Heart left ventricle (tissue), 13 donors: ENCODE measurements at regions not wholly inside any gene's neighbourhood (a gene's known extent, or its start where the extent isn't known, plus 50 kb on each side); places are given as distances from the start of the nearest gene placed in this dataset.

ENCODE experiments used
- POLR2A ChIP-seq, 2 donors: fragments of 450-650 bp; IDR thresholded peaks; one replicate each; pipeline ENCODE4 v1.6.1; 2017; ENCODE audit warnings: antibody characterized with exemption in 2 of 2, mild to moderate bottlenecking in 2 of 2, moderate library complexity in 2 of 2
- TF ChIP-seq, protein P1 (sequence below), 12 donors: fragments of 200-600 bp; sonication (generic) in 4 of 12; IDR thresholded peaks; one replicate each; pipeline versions ENCODE4 v1.5.0 to v1.8.0; 2018 to 2022; ENCODE audit warnings: antibody characterized with exemption in 12 of 12, mild to moderate bottlenecking in 5 of 12
- donor health status: ischemic (EF 13 %, LVEDD 7.1; RV severe dilation, severe dysfunction).
- donor health status: DM: no; HTN: yes; CAD: no.
- donor health status: DM: no; HTN: no; CAD: no.
- donor health status: ischemic (EF 25% LVEDD 6.9; RV normal size, moderate dysfunction).
- donor health status: ischemic (EF 25% LVEDD 5.7; RV mildly dilated, moderate dysfunction).
- donor health status: ischemic (EF 35%, LVEDD 5.7; RV mildly dilated, moderate dysfunction).
- donor health status: nonischemic (EF 11% LVEDD 7.7; RV severe dilation, severe dysfunction).
- donor health status: DM: yes; HTN: yes; CAD: no.
- donor health status: PGD.
- donor health status: ischemic (EF 29% LVEDD 5.4; RV normal size, mild dysfunction).
- donor health status: nonischemic (EF 23%, LVEDD 6.1; RV moderate dilation, normal function).

DNA sequence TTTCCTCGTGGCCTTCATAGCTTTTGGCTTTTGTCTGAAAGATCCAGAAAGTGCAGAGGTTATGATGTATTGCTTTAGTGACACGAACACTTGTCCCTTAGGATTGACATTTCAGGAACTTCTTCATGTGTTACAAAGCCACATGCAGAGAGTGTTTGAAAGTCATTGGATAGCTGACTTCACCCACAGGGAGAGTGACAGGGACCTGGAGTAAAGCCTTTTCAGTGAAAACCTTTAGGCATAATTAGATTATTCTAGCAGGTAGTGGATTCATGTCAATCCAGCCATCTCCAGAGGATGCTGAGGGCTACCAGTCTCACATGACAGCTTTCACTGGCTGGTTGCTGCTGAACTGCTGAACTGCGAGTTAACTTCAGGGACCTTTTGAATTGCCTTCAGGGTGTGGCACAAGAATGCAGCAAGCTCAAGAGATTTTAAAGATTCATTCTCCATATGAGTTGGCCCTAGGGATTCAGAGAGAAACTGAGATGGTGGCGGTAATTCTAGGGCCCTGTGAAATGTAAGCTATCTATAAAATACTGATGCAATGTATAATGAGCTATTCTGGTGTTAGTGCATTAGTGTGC, 267.0 kb upstream of the GOLIM4 start:
- TF ChIP-seq, protein P1, sequence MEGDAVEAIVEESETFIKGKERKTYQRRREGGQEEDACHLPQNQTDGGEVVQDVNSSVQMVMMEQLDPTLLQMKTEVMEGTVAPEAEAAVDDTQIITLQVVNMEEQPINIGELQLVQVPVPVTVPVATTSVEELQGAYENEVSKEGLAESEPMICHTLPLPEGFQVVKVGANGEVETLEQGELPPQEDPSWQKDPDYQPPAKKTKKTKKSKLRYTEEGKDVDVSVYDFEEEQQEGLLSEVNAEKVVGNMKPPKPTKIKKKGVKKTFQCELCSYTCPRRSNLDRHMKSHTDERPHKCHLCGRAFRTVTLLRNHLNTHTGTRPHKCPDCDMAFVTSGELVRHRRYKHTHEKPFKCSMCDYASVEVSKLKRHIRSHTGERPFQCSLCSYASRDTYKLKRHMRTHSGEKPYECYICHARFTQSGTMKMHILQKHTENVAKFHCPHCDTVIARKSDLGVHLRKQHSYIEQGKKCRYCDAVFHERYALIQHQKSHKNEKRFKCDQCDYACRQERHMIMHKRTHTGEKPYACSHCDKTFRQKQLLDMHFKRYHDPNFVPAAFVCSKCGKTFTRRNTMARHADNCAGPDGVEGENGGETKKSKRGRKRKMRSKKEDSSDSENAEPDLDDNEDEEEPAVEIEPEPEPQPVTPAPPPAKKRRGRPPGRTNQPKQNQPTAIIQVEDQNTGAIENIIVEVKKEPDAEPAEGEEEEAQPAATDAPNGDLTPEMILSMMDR (IDR thresholded peaks at IDR 0.05), result no peak
- no peak for TF ChIP-seq POLR2A (IDR thresholded peaks at IDR 0.05)
